SK-N-MC (cell line): ENCODE measurements at regions not wholly inside any gene's neighbourhood (a gene's known extent, or its start where the extent isn't known, plus 50 kb on each side); places are given as distances from the start of the nearest gene placed in this dataset.

ENCODE experiments used
- EZH2 ChIP-seq: fragments of 200-600 bp; sonication (generic); IDR thresholded peaks from one replicate; pipeline ENCODE4 v1.6.1; 2017; ENCODE audit warnings: antibody characterized with exemption
- FOXP2 ChIP-seq: optimal IDR thresholded peaks from 2 replicates; pipeline ENCODE3; 2011; ENCODE audit warnings: mild to moderate bottlenecking, moderate library complexity; ENCODE audit not compliant: insufficient read depth; ENCODE audit errors: extremely low read length, control extremely low read depth
- POLR2AphosphoS5 ChIP-seq: IDR thresholded peaks from 2 replicates; pipeline ENCODE4 v1.6.1; 2012; ENCODE audit warnings: mild to moderate bottlenecking, low read depth, low read length, borderline replicate concordance

GRCh38 chr10:130801784-130802183 lies 509.7 kb downstream of the TCERG1L start:
- TF ChIP-seq POLR2AphosphoS5: no peak
- TF ChIP-seq EZH2: no peak
- no peak for TF ChIP-seq FOXP2
